HAP-1 (cell line): ENCODE measurements at regions not wholly inside any gene's neighbourhood (a gene's known extent, or its start where the extent isn't known, plus 50 kb on each side); places are given as distances from the start of the nearest gene placed in this dataset.

Experiments
- DNase-seq, 2 experiments: peaks; one replicate each; pipeline ENCODE4 v3.0.0-alpha.2; 2016 to 2020; ENCODE audit warnings: low spot score in 2 of 2
- H3K27me3 ChIP-seq: fragments of 250-450 bp; sonication (Bioruptor Pico); 2 replicates; pipeline ENCODE4 v1.5.1; 2020; ENCODE audit warnings: low read depth, mild to moderate bottlenecking, moderate library complexity
- H3K36me3 ChIP-seq: fragments of 250-450 bp; sonication (Bioruptor Pico); replicated peaks from 2 replicates; pipeline ENCODE4 v1.5.1; 2020; ENCODE audit warnings: mild to moderate bottlenecking
- H3K4me1 ChIP-seq: fragments of 250-450 bp; sonication (Bioruptor Pico); 2 replicates; pipeline ENCODE4 v1.5.1; 2020; ENCODE audit warnings: mild to moderate bottlenecking
- H3K4me3 ChIP-seq: fragments of 250-450 bp; sonication (Bioruptor Pico); 2 replicates; pipeline ENCODE4 v1.5.1; 2020; ENCODE audit warnings: mild to moderate bottlenecking, moderate library complexity
- H3K9me3 ChIP-seq: fragments of 250-450 bp; sonication (Bioruptor Pico); 2 replicates; pipeline ENCODE4 v1.5.1; 2020; ENCODE audit warnings: mild to moderate bottlenecking, moderate library complexity
- in situ Hi-C: fragments of 300-500 bp; cut with MboI; formaldehyde crosslinking; loops from 3 replicates; pipeline ENCODE4 v1.14.3; 2020; ENCODE audit warnings: low sequenced_read_pairs, inconsistent platforms, mixed read lengths

DNA sequence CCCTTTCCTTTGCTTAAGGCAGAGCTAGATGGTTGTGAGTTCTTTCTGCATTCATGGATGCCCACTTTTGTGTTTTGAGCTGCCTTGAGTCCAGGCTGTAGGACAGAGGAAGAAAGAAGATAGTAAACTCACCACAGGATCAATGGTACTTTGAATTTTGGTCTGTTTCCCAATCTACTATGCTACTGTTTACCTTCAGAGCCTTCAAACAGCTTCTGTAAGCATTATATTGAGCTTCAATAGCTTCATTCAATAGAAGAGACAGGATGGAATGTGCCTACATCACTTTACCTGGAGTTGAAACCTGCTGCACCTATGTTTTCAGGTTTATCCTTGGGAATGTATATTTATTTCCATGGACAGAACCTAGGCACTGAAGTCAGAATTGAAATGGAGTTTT, 397.9 kb upstream of the DYNLRB2 start:
- H3K27me3 ChIP-seq = no peaks in the 10 kb centered on the region
- no peaks in the 10 kb centered on the region for H3K36me3 ChIP-seq
- no peaks in the 10 kb centered on the region for H3K9me3 ChIP-seq
- H3K4me3 ChIP-seq = no peak overlapping the region
- no peak for DNase-seq
- no peaks in the 10 kb centered on the region for H3K4me1 ChIP-seq
- in situ Hi-C loops = no loop called here

DNA sequence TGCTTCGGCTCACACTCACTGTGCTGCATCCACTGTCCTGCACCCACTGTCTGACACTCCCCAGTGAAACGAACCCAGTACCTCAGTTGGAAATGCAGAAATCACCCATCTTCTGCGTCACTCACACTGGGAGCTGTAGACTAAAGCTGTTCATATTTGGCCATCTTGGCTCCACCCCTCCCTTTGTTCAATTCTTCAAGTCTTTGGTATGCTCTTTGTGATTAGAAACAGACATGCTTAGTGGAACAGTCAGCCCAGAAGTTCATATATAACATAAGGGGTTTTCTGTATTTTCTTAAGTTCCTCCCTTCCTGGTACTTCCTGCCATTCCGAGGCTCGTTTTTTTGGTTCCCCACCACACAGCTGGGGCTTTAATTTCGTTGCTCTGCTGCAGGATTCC, 398.5 kb upstream of the DYNLRB2 start:
- Histone ChIP-seq H3K36me3 (no peaks in the 10 kb centered on the region), H3K4me1 (no peaks in the 10 kb centered on the region), H3K27me3 (no peaks in the 10 kb centered on the region), H3K4me3 (no peak overlapping the region), H3K9me3 (no peaks in the 10 kb centered on the region)
- in situ Hi-C loops = no loop called here
- no peak for DNase-seq

DNA sequence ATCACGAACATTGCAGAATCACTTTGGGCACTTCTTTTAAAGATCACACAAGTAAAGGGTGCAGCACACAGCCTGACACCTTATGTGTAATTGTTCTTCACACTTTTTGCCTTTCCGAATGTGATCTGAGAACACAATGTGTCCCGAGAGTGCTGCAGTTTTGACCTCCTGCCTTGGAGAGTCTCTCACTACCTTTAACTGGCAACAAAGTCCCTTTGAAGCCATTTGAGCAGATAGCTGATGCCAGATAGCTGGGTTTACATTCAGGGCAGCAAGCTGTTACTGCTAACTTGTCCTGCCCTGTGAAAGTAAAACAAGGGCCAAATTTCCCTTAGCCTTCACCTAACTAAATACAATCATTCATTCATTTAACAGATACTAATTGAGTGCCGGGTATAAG, 411.0 kb upstream of the DYNLRB2 start:
- Histone ChIP-seq H3K4me1 (no peaks in the 10 kb centered on the region), H3K4me3 (no peak overlapping the region), H3K36me3 (no peaks in the 10 kb centered on the region), H3K9me3 (no peaks in the 10 kb centered on the region), H3K27me3 (no peaks in the 10 kb centered on the region)
- no peak for DNase-seq
- in situ Hi-C loops = no loop called here

DNA sequence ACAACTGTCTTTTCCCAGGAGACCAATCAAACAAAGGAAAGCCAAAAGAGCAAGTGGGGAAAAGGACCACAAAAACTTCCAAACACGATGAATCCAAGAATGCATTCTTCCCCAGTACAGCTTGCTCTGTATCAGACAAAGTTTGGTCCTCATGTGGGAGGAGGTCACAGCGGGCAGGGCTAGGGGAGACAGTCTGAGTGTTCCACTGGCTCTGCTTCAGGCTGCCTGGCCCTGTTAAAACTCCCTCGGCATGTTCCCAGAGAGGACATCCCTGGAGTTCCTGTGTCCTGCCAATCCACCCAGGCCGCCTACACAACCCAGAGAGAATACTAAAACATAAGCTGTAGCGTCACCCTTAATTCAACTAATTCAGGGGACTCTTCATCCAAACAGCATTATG, 415.1 kb upstream of the DYNLRB2 start:
- Histone ChIP-seq H3K36me3 (no peaks in the 10 kb centered on the region), H3K9me3 (no peaks in the 10 kb centered on the region), H3K27me3 (no peaks in the 10 kb centered on the region), H3K4me1 (no peaks in the 10 kb centered on the region), H3K4me3 (no peak overlapping the region)
- in situ Hi-C loops = no loop called here
- DNase-seq = no peak

DNA sequence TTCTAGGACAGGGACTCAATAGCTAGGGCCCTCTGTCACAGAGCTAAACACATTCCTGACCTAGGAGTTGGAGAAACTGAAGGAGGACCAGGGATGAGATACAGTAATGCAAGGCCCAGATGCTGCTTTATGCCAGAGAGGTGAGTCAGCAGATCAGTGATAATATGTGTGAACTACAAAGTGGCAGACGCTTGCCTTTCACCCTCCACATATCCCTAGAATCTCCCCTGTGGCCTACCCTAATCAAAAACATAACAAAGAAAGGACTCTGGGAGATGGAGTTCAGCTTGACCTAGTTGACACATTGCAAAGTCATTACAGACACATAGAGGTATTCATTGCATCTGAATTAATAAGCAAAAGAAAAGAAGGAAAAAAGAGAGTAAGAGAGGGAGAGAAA, 417.6 kb upstream of the DYNLRB2 start:
- in situ Hi-C loops = no loop called here
- no peaks in the 10 kb centered on the region for H3K36me3 ChIP-seq
- H3K4me1 ChIP-seq = no peaks in the 10 kb centered on the region
- H3K27me3 ChIP-seq = peaks cover 3% of the 10 kb centered on the region; the same call in 1 of the 2 replicates
- H3K9me3 ChIP-seq = no peaks in the 10 kb centered on the region
- no peak for DNase-seq
- H3K4me3 ChIP-seq = no peak overlapping the region

DNA sequence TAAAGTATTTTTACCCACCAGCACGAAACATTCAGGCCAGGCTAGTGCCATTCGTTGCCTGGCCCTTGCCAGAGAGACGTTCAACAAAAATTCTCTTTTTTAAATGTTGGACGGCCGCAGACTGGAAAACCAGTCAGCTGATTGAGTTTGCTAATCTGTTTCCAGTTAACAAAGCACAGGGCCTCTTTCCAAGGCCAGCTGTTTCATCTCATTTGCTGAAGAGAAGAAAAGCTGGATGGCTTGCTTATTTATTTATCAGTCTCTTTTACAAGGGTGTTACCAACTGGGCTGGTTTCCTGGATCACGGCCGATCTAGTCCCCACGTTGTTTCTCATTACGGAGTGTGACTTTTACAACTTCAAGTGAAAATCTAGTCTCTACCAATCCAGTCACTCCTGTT, 418.7 kb upstream of the DYNLRB2 start:
- Histone ChIP-seq H3K9me3 (no peaks in the 10 kb centered on the region), H3K4me3 (no peak overlapping the region), H3K27me3 (peaks cover 10% of the 10 kb centered on the region; the same call in 1 of the 2 replicates), H3K4me1 (no peaks in the 10 kb centered on the region), H3K36me3 (no peaks in the 10 kb centered on the region)
- in situ Hi-C loops = no loop called here
- no peak for DNase-seq

DNA sequence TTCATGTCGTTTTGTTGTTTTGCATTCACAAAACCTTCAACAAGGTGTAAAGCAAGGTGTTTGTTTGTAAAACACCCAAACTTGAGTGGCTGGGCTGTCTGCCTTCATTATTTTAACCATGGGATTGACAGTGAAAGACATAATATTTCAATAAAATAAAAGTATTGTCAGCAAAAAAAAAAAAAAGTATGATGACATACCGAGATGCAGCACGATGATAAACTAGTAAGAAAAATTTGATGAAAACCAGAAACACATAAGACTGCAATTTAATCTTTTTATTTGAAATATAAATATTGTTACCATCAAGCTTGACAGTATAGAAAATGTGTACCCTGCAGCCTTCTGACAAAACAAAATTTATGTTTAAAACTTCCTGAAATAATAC, 419.3 kb upstream of the DYNLRB2 start:
- DNase-seq = no peak

DNA sequence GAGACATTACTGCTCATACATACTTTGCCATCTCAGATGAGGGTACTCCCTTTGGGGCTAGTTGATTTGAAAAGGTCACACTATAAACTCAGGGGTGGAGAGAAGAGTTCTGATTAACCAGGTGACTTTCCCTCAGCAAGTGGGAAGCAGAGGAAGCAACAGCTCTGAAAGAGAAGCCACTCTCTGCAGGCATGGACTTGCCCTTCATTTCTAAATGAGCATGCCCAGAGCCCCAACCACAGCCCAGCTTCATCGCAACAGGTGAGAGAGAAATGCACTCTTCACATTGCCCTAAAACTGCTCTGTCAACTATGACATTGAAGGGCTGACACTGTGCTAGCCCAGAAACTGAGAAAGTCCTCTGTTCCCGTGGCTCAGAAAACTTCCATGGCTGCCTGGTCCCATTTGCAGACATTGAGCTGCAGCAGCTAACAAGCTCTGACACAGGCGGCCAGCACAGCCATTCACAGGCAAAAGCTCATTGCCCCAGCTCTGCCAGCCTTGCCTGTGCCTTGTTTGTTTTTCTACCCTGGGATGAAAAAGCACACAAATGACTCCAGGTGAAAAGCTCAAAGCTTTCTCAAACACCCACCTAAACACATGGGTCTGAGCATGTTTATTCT, 419.8 kb upstream of the DYNLRB2 start:
- in situ Hi-C loops = no loop called here
- H3K9me3 ChIP-seq = no peaks in the 10 kb centered on the region

More for the DNA sequence above, 419.3 kb upstream of the DYNLRB2 start:
- Histone ChIP-seq H3K9me3 (no peaks in the 10 kb centered on the region), H3K36me3 (no peaks in the 10 kb centered on the region), H3K4me1 (no peaks in the 10 kb centered on the region), H3K4me3 (no peak overlapping the region), H3K27me3 (peaks cover 12% of the 10 kb centered on the region; the same call in 1 of the 2 replicates)
- in situ Hi-C loops = no loop called here

DNA sequence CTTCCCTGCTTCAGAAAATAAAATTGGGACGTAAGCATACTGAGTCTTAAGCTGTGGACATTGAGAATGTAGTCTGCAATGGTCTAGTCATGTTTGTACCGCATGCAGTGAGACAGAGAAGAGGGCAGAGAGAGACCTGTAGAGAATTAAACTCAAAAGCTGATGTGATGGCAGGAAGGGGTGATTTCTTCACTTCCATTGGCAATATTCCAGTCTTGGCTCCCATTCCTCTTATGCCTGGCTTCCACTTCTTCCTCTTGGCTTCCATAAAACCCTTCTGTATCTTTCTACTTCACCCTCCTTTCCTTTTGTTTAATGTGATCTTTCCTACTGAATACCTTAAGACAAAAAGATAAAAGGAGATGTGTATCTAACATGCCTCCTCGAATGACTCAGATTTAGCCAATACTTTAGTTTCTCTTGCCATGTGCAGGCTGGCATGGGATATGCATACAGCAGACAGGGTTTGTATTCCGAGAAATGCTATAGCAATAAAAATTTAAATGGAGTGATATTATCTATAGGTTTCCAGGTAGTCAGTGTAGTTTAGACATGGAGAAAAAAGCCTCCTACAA, 423.1 kb upstream of the DYNLRB2 start:
- in situ Hi-C loops = no loop called here
- DNase-seq = no peak
- H3K4me1 ChIP-seq = no peaks in the 10 kb centered on the region
- H3K9me3 ChIP-seq = no peaks in the 10 kb centered on the region
- no peak overlapping the region for H3K4me3 ChIP-seq
- no peaks in the 10 kb centered on the region for H3K36me3 ChIP-seq
- peaks cover 15% of the 10 kb centered on the region; the same call in 1 of the 2 replicates for H3K27me3 ChIP-seq

More for the DNA sequence above, 419.8 kb upstream of the DYNLRB2 start:
- Histone ChIP-seq H3K36me3 (no peaks in the 10 kb centered on the region), H3K4me1 (no peaks in the 10 kb centered on the region), H3K27me3 (peaks cover 12% of the 10 kb centered on the region; the same call in 1 of the 2 replicates), H3K4me3 (no peak overlapping the region)
- DNase-seq = no peak

DNA sequence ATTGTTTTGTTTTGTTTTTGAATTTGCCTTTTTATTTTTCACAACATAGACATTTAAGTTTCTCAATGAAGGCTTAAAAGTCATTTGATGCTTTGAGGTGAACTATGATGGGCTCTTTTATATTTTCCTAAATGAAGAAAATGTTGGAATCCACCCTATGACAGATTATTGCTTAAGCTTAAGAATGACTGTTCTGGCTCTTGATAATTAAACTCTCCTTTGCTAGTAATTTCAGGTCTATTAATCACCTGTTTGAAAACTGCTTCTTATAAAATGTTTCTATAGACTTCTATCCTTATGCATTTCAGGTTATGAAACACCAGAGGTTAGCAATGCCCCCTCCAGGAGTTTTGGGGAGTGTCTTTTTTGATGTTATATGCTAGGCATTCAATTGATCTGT, 424.1 kb upstream of the DYNLRB2 start:
- Histone ChIP-seq H3K4me1 (no peaks in the 10 kb centered on the region), H3K36me3 (no peaks in the 10 kb centered on the region), H3K4me3 (no peak overlapping the region), H3K27me3 (peaks cover 15% of the 10 kb centered on the region; the same call in 1 of the 2 replicates), H3K9me3 (no peaks in the 10 kb centered on the region)
- no peak for DNase-seq
- in situ Hi-C loops = no loop called here

DNA sequence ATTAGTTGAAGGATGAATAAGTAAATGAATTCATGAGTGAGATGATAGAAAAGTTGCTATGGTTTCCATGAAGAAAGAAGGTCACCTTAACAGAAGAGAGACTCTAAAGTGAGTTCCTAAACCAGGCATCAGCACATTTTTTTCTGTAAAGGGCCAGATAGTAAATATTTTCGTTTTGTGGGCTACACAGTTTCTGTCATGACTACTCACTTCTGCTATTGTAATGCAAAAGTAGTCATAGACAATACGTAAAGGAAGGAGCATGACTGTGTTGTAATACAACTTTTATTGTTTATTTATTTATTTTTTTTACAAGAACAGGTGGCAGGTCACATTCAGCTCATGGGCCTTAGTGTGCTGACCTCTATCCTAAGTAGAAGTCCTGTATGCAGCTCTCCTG, 426.1 kb upstream of the DYNLRB2 start:
- in situ Hi-C loops = no loop called here
- H3K4me3 ChIP-seq = no peak overlapping the region
- no peaks in the 10 kb centered on the region for H3K4me1 ChIP-seq
- no peaks in the 10 kb centered on the region for H3K9me3 ChIP-seq
- no peaks in the 10 kb centered on the region for H3K36me3 ChIP-seq
- DNase-seq = no peak
- H3K27me3 ChIP-seq = peaks cover 15% of the 10 kb centered on the region; the same call in 1 of the 2 replicates

DNA sequence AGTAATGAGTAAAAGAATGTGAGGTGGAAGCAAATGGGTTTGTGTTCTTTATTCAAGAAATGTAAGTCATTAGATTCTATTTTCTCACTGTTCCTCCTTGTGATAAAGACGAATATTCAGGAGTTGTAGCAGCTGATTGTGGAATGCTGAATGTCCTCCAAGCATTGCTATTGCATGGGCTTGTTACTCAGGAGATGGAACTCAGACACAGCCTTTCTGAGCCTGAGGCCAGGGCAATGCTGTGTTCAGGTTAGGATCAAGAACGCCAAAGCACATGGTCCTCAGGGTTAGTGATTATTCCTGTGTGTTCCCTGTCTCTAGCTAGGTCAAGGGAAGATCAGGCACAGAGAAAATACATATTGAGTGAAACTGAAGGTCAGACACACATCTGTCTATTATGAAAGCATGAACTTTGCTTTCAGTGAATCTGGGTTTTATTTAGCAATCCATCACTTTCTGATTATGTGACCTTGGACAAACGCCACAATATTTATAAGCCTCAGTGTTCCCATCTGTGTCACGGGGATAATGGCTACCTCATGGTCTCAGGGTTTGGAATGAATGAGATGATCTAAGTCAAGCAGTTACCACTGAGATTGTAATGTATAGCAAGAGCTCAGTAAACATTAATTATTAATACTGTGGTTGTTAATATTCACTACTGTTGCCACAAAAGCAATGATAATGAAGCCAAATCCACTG, 426.8 kb upstream of the DYNLRB2 start:
- Histone ChIP-seq H3K9me3 (no peaks in the 10 kb centered on the region), H3K27me3 (peaks cover 15% of the 10 kb centered on the region; the same call in 1 of the 2 replicates), H3K36me3 (no peaks in the 10 kb centered on the region), H3K4me3 (no peak overlapping the region), H3K4me1 (no peaks in the 10 kb centered on the region)
- no peak for DNase-seq
- in situ Hi-C loops = no loop called here

DNA sequence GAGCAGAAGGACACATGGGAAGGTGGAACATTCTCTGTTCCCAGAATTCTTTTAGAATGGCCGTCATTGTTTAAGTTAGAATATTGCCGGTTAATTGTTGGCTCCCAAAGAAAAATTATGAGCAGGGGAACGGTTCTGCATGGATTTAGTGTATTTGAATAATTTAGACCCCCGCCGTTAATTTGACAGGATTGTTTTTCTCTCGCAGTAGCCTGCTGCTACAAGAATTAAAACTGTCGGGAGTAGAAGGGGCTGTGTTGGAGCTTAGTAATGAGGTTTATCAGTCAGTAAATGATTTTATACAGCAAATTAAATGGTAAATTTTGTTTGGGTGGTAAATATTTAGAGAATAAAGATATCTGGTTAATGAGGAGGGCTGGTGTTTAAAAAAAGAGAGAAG, 431.2 kb upstream of the DYNLRB2 start:
- Histone ChIP-seq H3K4me3 (no peak overlapping the region), H3K36me3 (no peaks in the 10 kb centered on the region), H3K27me3 (peaks cover 7% of the 10 kb centered on the region; the same call in 1 of the 2 replicates), H3K9me3 (no peaks in the 10 kb centered on the region), H3K4me1 (peaks cover under 1% of the 10 kb centered on the region; the same call in 1 of the 2 replicates)
- in situ Hi-C loops = no loop called here
- DNase-seq = no peak

DNA sequence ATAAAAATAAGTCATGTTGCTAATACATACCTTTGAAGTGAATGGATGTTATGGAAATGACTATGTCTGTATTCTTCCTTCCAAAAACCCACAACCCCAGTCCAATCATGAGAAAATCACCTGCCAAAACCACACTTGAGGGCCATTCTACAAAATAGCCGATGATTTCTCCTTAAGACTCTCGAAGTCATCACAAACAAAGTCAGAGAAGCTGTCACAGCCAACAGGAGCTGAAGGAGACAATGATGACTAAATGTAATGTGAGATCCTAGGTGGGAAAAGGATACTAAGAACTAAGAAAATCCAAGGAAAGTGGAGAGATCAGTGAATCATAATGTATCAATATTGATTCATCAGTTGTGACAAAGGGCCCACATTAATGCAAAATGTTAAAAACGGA, 432.9 kb upstream of the DYNLRB2 start:
- in situ Hi-C loops = no loop called here
- peaks cover 6% of the 10 kb centered on the region; the same call in 1 of the 2 replicates for H3K4me1 ChIP-seq
- H3K9me3 ChIP-seq = no peaks in the 10 kb centered on the region
- peaks cover 4% of the 10 kb centered on the region; the same call in 1 of the 2 replicates for H3K27me3 ChIP-seq
- no peak for DNase-seq
- H3K4me3 ChIP-seq = no peak overlapping the region
- no peaks in the 10 kb centered on the region for H3K36me3 ChIP-seq
